ENCODE measurements at regions not wholly inside any gene's neighbourhood (a gene's known extent, or its start where the extent isn't known, plus 50 kb on each side); places are given as distances from the start of the nearest gene placed in this dataset.

- no peak for TF ChIP-seq REST (IDR thresholded peaks at IDR 0.05; ENCODE audit: unreplicated experiment)
- TF ChIP-seq CTCF (conservative IDR thresholded peaks at IDR 0.05; ENCODE audit: low read depth in 2 of 2): peak; percentile 86 to 97
- no peak for TF ChIP-seq EZH2 (IDR thresholded peaks at IDR 0.05; ENCODE audit: low read depth, unreplicated experiment)
- no peak for TF ChIP-seq POLR2AphosphoS5 (IDR thresholded peaks at IDR 0.05; ENCODE audit: low read depth)
- no peak for TF ChIP-seq EZH2phosphoT487 (IDR thresholded peaks at IDR 0.05; ENCODE audit: unreplicated experiment)
- no peak for TF ChIP-seq ZNF331 (CRISPR knock-in tag; IDR thresholded peaks at IDR 0.05; ENCODE audit: low read depth)
Measured at GRCh38 chr16:9256196-9256595, 164.8 kb downstream of the HAPSTR1 start.
